ENCODE measurements at regions not wholly inside any gene's neighbourhood (a gene's known extent, or its start where the extent isn't known, plus 50 kb on each side); places are given as distances from the start of the nearest gene placed in this dataset.

DNA sequence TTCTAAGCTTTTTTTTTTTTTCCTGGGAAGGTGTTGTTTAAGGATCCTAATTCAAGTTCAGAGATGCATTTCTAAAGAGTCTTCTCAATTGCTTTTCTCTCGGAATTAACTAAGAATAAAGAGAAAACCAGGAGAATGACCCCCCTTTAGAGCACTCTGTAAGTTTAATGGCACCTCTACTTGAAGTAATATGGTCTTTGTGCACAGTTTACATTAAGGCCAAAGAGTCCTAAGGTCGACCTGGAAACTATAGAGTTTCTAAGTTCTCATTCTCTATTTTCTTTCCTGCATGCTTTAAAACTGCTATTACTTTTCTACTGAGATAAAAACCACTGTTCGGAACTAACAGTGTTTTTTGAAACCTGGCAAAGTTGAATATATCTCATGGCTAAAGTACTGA lies 923.1 kb upstream of the CDH10 start:
- TF ChIP-seq POLR2A (IDR thresholded peaks at IDR 0.05; ENCODE audit: low read length): no peak
- no peak for TF ChIP-seq GATA1 (IDR thresholded peaks at IDR 0.05; ENCODE audit: low read depth, low read length)

All from erythroblast (primary cell).